ENCODE measurements at regions not wholly inside any gene's neighbourhood (a gene's known extent, or its start where the extent isn't known, plus 50 kb on each side); places are given as distances from the start of the nearest gene placed in this dataset.

DNA sequence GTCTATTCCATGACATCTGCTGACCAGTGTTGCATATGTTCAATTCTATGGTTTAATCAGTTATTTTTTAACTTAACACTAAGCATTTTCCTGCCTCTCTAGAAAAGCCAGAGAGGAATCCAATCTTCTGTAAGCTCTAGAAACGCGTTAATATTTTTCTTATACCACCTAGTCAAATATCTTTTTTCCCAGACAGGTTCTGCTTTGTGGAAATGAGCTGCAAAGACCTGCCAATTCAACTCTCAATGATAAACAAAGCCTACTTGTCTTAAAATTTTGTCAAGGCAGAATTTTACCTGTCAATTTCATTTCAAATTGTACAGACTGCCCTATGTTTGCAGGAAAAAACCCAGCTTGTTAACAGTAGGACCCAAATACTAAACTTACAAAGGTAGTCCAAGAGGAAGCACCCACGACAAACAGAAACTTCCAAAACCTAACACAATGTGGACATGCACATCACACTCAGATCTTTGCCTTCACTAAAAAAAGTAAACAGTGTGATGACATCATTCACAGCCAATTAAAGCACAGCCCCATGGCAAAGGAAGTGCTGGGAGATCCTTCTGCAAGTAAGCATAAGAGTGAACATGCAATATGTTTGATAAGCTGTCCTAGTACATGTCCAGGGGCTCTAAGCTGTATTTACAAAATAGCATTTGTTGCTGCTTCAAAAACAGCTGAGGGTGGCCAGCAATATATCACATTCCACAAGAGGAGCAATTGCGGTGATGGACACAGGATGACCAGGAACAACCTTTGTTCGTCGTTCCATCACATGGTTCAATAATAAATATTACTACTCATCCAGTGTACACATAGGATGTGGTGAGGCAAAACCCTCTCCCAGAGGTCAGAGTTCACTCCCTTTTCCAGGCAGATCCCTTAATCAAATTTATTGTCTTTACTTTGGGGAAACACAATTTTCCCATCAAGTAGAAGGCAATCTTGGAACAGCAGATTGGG is 139.4 kb upstream of the TSC22D2 start:
- no peak overlapping the region for H3K4me3 ChIP-seq
- no peaks in the 10 kb centered on the region for H3K9me3 ChIP-seq (replicated peaks; ENCODE audit: control insufficient read depth, insufficient read depth, low read depth, low read length)
- ChIA-PET POLR2A (interaction anchor here (1.7 kb wide), 1 partner anchor 10 kb away, joined by 3 read pairs; no protein-coding TSS in a partner anchor), CTCF (ENCODE audit: low intra/inter-chr PET ratio) (no interaction called here)
- 35% methylated on average over 6 of the region's 6 CpGs for WGBS (ENCODE audit: insufficient coverage, low coverage, missing lambda C conversion rate)
- H4K20me1 ChIP-seq (replicated peaks; ENCODE audit: control insufficient read depth, insufficient read depth, low read length), result no peaks in the 10 kb centered on the region
- H3K4me1 ChIP-seq (replicated peaks in 1 of 2; ENCODE audit: control insufficient read depth in 2 of 2, insufficient read depth in 2 of 2, low read length in 2 of 2), result peaks cover 0 to 2% of the 10 kb centered on the region in 2 experiments; a peak in 1 of 5 replicates
- no peak overlapping the region for H3K9ac ChIP-seq (ENCODE audit: insufficient read depth in 1 of 2, low read depth in 2 of 2, low read length in 2 of 2)
- peak in 1 of 4 experiments; percentile 27 for DNase-seq (ENCODE audit: extremely low read depth in 1 of 4, low spot score in 3 of 4)
- H3K4me2 ChIP-seq (ENCODE audit: insufficient read depth, low read length), result no peak overlapping the region
- peak; percentile 60 for FAIRE-seq
- no TSS peak for BruUV-seq (replicated peaks)
- ATAC-seq, result peak; percentile 69
- H2AFZ ChIP-seq (ENCODE audit: low read depth, low read length), result peak overlapping the region; percentile 25
- no peak overlapping the region for H3K27ac ChIP-seq (ENCODE audit: extremely low read depth, low read depth, low read length)
- in situ Hi-C loops (cut with MboI) (no loop called here), intact Hi-C loops (cut with micrococcal nuclease) (no loop called here)
- H3K9me1 ChIP-seq (ENCODE audit: control insufficient read depth, insufficient read depth, low read length), result no peaks in the 10 kb centered on the region
- H3K79me2 ChIP-seq (ENCODE audit: control insufficient read depth, insufficient read depth, low read length), result no peaks in the 10 kb centered on the region
- H3K27me3 ChIP-seq (ENCODE audit: control insufficient read depth in 2 of 2, insufficient read depth in 2 of 2, low read length in 2 of 2), result no peaks in the 10 kb centered on the region
- H3K36me3 ChIP-seq (ENCODE audit: control insufficient read depth, insufficient read depth, low read length), result no peaks in the 10 kb centered on the region
- TF ChIP-seq ATF3 (IDR thresholded peaks at IDR 0.05) (peak; percentile 91), ATF3 (CRISPR knock-in tag; conservative IDR thresholded peaks at IDR 0.05) (no peak), RBM34 (IDR thresholded peaks at IDR 0.05; ENCODE audit: borderline replicate concordance, insufficient read depth, low read length) (no peak), JUN (IDR thresholded peaks at IDR 0.05; ENCODE audit: borderline replicate concordance, low read depth, low read length) (peak; percentile 67; the same call in 1 of the 2 replicates), JUN (CRISPR knock-in tag; IDR thresholded peaks at IDR 0.05; ENCODE audit: borderline replicate concordance) (no peak), NR1H2 (CRISPR knock-in tag; IDR thresholded peaks at IDR 0.05) (no peak), ZNF3 (CRISPR knock-in tag; IDR thresholded peaks at IDR 0.05) (no peak), PRDM10 (IDR thresholded peaks at IDR 0.05; ENCODE audit: partially characterized antibody) (no peak), ZNF274 (IDR thresholded peaks at IDR 0.05; ENCODE audit: borderline replicate concordance, low read depth, low read length) (no peak), SETDB1 (IDR thresholded peaks at IDR 0.05; ENCODE audit: low read length) (no peak), MYBL2 (IDR thresholded peaks at IDR 0.05; ENCODE audit: low read depth) (no peak), MYBL2 (CRISPR knock-in tag; IDR thresholded peaks at IDR 0.05; ENCODE audit: borderline replicate concordance) (no peak), ZNF589 (CRISPR knock-in tag; IDR thresholded peaks at IDR 0.05; ENCODE audit: low read depth) (0 out of 2 replicates have a peak, but pooled peaks have one; percentile 47), OTX1 (CRISPR knock-in tag; IDR thresholded peaks at IDR 0.05) (no peak), NFYB (IDR thresholded peaks at IDR 0.05; ENCODE audit: extremely low read depth, insufficient read length) (peak; percentile 23)
- TF ChIP-seq, protein P1, sequence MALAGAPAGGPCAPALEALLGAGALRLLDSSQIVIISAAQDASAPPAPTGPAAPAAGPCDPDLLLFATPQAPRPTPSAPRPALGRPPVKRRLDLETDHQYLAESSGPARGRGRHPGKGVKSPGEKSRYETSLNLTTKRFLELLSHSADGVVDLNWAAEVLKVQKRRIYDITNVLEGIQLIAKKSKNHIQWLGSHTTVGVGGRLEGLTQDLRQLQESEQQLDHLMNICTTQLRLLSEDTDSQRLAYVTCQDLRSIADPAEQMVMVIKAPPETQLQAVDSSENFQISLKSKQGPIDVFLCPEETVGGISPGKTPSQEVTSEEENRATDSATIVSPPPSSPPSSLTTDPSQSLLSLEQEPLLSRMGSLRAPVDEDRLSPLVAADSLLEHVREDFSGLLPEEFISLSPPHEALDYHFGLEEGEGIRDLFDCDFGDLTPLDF (CRISPR knock-in tag; IDR thresholded peaks at IDR 0.05), result no peak
